KBM-7 (cell line): ENCODE measurements at regions not wholly inside any gene's neighbourhood (a gene's known extent, or its start where the extent isn't known, plus 50 kb on each side); places are given as distances from the start of the nearest gene placed in this dataset.
A peak's percentile ranks its signal among the peaks of the same experiment; 100 is the strongest.

Source experiments
- DNase-seq: peaks from one replicate; pipeline ENCODE4 v3.0.0-alpha.2; 2015
- in situ Hi-C: fragments of 300-500 bp; cut with MboI; formaldehyde crosslinking; loops from 2 replicates; pipeline ENCODE4 v1.14.3; 2020; ENCODE audit warnings: low sequenced_read_pairs, low pct_unique_long_range_greater_than_20kb, mixed read lengths

DNA sequence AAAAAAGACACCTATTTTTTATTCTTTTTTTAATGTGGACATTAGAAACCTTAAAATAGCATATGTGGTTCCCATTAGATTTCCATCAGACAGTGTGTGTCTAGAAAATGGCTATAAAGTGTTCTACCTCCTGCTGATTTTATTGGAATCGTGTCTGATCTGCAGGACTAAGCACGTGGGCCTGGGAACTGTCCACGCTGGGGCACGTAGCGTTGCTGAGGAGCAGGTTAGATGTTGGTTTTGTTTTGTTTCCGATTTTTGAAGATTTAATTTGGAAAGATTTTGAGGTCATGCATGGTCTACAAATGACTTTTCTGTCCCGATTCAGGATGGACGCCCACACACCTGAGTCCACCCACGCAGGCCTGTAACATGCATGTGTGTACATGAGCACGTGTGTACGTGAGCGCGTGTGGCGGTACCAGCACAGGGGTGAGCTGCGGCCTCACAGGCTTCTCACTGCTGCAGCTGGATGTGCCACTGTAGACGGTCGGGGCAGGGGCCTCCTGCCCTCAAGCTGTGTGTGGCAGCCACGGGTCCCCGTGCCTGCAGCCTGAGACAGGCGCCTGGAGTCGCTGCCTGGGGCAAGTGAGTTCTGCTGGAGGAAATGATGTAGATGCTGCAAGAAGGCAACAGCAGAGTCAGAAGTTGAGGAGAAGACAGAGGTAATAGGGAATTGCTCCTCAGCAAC is 99.7 kb upstream of the CTDP1 start:
- in situ Hi-C loops: no loop called here

DNA sequence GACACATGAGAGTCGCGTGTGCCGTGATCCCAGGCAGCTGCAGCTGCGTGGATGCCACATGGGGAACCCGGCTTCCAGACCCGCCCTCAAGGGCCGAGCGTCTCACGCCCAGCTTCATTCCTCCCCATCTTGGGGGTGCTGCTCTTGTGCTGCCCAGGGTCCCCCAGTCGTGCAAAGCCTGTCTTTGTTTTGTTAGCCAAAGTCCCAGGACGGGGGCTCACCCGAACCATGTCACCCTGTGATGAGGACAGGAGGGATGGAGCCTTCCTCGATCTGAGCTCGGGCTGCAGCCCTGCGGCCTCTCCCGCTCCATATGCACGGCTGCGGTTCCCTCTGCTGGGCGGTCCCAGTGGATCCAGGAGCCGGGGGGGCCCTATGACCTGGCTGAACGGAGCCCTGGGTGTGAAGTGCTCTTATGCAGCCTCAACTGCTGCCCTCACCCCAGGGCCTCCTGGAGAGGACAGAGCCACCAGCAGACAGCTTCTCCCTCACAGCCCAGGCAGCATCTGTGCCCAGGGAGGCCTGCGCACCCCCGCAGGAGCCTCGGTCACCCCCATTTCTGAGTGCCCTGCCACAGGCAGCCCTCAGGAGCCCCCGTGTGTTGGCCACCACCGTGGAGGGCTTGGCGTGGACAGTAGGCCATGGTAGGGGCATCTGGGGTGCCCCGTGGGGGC is 99.0 kb upstream of the CTDP1 start:
- DNase-seq: no peak
- in situ Hi-C loops: no loop called here

More for the DNA sequence above, 99.7 kb upstream of the CTDP1 start:
- DNase-seq: no peak

DNA sequence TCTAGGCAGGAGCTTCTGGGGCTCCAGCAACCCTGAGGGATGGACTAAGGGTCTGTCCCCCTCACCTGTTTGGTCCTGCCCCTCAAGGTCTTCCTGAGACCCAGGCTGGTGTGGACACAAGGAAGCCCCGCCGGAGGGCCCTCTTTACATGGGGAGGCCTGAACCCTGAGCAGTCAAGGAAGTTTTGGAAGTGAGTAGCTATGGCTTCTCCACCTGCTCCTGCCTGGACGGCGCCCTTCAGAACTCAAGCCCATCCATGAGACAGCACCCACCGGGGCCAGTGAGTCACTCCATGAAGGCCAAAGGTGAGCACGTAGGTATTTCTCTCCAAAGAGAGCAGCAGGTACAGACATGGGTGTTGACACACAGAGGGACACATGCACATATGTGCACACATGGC is 98.2 kb upstream of the CTDP1 start:
- in situ Hi-C loops: no loop called here
- DNase-seq: no peak

DNA sequence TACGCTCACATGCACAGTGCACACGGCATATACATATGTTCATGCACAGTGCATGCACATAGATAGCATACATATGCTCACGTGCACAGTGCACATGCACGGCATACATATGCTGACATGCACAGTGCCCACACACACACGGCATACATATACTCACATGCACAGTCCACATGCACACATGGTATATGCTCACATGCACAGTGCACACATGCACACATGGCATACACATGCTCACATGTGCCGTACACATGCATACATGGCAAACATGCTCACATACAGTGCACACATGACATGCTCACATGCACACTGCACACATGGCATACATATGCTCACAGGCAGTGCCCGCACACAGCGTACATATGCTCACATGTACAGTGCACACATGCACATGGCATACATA is 97.7 kb upstream of the CTDP1 start:
- in situ Hi-C loops: no loop called here
- DNase-seq: no peak

DNA sequence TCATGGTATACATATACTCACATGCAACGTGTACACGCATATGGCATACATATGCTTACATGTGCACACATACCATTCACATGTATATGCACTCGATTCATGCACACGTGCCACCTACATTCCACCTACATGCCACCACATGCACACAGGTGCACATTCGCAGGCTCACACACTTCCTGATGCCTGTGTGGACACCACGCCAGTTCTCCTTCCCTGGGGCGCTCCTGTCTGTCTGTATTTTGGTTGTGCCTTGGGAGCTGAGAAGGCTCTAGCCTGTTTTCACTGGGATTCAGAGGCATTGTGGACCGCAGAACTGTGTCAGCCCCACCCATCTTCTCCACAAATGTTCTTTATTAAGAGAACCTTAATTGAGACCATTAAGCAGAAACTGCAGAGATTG is 96.6 kb upstream of the CTDP1 start:
- in situ Hi-C loops: no loop called here
- no peak for DNase-seq

DNA sequence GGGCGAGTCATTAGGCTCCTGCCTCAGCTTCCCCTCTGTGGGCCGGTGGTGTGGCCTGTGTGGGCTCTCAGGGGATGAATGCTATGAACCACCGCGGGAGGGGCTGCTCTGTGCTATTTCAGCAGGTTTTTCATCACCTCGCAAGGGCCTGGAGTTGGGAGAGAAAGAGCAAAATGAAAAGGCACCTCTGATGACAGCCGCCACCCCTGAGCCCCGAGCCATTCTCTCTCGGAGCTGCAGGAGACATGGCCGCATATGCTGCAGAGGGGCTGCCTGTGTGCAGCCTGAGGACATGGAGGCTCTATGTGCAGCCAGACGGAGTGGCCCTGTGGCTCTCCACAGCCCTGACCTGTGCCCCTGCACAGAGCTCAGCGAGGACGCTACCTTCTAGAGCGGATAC is 96.2 kb upstream of the CTDP1 start:
- no peak for DNase-seq
- in situ Hi-C loops: no loop called here

GRCh38 chr18:79583984-79584401 is 95.6 kb upstream of the CTDP1 start:
- DNase-seq: no peak
- in situ Hi-C loops: no loop called here

GRCh38 chr18:79584491-79585394 is 94.9 kb upstream of the CTDP1 start:
- in situ Hi-C loops: no loop called here
- DNase-seq: no peak

DNA sequence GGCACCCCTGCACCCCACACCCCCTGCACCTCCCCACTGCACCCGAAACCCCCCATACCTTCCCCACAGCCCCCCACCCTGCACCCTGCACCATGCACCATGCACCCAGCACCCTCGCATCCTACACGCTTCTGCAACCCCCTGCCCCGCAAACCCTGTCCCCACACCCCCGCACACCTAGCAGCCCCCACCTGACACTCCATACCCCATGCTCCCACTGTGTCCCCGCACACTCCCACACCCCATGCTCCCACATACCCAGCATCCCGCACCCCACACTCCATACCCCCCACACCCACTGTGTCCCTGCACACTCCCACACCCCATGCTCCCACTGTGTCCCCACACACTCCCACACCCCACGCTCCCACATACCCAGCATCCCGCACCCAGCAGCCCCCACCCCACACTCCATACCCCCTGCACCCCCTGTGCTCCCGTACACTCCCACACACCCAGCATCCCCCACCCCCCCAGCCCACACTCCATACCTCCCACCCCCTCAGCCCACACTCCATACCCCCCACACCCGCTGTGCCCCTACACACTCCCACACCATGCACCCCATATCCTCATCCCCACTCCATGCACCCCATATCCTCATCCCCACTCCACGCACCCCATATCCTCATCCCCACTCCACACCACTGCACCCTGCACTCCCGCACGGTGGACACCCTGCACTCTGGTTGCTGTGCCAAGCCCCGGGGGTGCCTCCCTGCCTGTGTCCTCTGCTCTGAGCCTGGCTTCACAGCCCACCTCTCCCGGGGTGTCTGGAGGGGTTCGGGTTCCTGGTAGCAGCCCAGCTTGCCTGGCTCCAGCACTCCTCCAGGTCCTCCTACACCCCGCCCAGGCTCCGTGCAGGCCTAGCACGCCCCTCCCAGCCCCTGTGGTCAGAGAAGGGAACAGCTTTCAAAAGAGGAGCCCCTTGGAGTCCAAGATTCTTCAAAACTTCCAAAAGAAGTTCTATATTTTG is 93.9 kb upstream of the CTDP1 start:
- in situ Hi-C loops: no loop called here
- no peak for DNase-seq

DNA sequence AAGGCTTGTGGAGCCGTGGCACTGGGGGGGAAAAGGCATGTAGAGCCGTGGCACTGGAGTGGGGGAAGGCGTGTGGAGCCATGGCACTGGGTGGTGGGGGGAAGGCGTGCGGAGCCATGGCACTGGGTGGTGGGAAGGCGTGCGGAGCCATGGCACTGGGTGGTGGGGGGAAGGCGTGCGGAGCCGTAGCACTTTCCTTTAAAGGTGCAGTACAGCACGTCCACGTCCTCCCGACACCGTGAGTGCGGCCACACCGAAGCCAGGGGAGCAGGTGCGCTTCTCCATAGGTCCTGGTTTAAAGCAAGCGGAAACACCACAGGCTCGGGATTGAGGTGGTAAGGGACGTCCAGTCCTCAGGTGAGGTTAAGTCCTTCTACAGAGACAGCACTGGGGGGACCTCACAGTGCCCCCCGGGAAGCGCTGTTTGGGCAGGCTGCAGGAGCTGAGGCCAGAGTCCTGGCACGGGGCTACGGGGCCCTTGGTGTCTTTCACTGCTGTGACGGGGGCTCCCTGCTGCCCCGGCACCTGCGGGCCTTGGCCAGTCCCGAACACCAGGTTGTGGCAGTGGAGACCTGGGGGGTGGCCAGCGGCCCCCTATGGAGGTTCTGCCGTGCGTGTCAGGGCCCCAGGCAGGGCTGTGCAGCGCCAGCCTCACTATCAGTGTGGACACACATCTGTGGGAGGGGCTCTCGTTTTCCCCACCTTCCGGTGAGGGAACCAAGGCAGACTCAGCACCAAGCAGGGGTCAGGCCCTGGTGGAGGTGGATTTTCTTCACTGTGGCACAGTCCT is 93.0 kb upstream of the CTDP1 start:
- in situ Hi-C loops: no loop called here
- DNase-seq: no peak

DNA sequence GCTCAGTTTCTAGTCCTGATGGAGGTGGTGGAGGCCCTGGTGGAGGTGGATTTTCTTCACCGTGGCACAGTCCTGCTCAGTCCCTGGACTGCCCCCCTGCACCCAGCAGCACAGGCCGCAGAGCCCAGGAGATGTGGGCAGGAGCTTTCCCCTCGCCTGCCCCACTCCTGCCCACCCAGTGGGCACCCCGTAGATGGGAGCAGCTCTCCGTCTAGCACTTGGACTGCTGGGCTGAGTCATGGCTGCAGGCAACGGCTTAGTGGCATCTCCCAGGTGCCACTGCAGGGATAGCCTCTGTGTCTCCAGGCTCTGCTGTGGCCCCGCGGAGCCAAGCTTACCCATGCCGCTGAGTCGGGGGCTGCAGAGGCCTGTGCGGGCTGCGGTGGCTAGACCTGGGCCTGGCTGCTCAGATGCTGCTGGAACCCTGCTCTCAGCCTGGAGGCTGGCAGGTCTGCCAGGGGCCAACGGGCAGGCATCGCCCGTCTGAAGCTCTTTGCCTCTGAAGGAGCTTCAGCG is 92.3 kb upstream of the CTDP1 start:
- DNase-seq: no peak
- in situ Hi-C loops: no loop called here

DNA sequence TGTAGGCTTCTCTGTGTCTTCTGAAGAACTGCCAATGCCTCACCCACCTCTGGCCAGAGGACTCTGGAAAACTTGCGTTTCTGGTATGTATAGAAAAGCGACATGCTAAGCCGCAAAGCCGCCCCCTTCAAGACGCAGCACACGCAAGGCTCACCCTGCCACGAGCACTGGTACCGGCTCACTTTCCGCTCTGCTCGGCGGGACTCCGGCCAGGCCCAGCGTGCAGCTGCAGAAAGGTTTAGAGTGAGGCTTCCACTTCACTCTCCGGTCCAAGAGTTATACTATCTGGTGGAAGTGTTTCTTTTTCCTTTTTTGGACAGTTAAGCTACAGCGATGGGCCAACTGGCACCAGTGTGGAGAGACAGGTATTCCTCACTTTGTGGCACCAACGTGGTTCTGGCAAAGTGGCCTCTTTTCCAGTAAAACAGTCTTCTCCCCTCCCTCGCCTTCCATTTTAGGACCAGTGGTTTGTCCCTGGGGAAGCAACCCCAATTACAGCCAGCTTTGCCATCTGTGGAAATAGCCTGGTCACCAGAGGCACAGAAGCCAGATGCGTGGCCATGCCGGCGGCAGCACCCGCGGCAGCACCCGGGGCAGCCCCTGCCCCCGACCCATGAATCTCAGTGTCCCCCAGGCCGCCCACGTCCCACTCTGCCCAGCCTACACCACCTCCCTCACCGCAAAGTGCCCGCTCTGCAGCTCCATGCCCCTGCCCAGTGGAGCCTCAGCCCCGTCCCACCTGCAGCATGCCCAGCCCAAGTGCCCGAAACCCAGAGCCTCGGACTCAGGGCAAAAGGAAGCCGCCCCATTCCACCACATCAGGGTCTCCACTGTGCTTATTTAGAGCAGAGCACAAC is 91.6 kb upstream of the CTDP1 start:
- in situ Hi-C loops: no loop called here
- no peak for DNase-seq

DNA sequence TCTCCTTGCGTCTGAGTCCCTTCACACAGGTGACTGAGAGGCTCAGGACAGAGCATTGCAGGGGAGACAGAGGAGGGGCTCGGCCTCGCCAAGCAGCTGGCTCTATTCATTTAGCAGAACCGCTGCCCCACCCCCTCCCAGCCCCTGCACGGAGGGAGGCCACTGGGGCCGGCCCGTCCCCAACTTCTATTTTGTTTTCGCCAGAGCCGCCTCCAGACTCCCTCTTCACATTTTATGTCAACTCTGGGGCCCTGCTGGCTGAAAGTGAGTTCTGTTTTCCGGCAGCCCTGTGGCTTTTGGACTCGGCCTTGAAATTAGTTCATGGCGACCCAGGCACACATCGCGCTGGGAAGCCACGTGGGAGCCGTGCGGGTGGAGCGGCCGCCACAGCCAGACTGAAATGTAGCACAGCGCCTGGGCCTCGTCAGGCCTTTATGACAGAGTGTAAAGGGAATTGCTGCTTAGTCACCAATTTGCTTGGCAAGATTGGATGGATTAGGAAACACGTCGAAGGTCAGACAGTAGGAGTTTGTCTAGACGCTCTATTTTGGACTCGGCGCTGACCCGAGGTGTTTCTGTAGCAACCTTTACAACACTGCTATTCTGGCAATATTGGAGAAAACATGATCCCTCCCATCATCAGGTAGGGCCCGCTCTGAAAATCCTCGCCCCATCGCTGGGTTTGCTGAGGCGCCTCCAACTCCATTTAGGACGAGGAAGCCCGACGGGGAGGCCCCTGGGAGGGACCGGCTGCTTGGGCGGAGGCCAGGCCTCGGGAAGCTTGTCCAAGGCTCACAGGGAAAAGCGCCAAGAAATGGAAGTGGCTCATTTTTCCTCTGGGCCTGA is 90.7 kb upstream of the CTDP1 start:
- in situ Hi-C loops: no loop called here
- DNase-seq: peak; percentile 9

GRCh38 chr18:79589601-79590091 is 90.0 kb upstream of the CTDP1 start:
- no peak for DNase-seq
- in situ Hi-C loops: no loop called here

DNA sequence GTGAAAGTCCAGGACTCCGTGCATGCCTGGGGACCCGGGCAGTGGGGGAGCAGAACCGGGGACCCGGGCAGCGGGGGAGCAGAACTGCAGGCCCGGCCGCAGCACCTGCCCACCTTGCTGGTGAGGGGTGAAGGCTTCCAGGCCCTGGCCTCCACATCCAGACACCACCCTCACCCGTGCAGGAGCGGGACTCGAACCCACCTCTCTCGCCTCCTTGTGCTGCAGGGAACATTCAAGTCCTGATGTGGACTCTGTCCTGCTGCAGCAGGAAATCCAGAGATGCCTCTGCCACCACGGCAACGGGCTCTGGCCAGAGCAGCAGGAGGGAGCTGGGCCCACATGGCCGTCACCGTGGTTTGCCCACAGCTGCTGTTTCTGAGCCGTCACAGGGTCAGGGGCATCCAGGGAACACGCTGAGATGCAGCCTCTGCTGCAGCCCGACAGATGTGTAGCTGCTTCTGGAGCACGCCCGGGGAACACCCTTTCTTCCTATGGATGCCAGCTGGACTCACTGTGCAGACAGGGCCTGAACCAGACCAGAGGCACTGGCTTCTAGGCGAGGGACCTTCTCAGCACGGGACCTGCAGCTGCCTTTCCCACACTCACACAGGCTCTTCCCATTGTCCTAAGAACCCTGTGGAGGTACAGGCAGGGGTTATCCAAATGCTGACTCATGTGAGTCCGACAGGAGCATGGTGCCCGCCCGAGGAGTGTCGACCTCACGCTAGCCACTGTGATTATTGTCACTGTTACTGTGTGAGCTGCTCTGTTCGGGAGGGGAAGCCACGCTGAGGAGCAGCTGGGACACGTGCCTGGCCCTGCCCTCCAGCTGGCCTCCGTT is 89.2 kb upstream of the CTDP1 start:
- DNase-seq: no peak
- in situ Hi-C loops: no loop called here

DNA sequence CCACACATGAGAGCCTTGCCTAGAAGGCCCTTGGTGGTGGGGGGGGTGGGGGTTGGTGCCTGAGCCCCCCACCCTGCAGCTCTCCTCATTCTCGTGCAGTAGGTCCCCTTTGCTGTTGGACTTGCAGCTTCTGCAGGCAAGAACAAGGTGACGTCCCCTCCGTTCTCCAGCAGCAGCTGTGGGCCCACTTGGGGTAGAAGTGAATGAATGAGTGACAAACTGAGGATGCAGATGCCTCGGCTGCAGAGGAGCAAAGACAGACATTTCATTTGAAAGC is 88.6 kb upstream of the CTDP1 start:
- in situ Hi-C loops: no loop called here
- no peak for DNase-seq
